GM12873 (cell line): ENCODE measurements at regions not wholly inside any gene's neighbourhood (a gene's known extent, or its start where the extent isn't known, plus 50 kb on each side); places are given as distances from the start of the nearest gene placed in this dataset.

Experiments used
- CTCF ChIP-seq: IDR thresholded peaks from 2 replicates; pipeline ENCODE4 v1.5.1; 2012; ENCODE audit warnings: low read depth, mild to moderate bottlenecking, moderate library complexity, low read length, control low read depth; ENCODE audit not compliant: insufficient read depth; ENCODE audit errors: missing control alignments

DNA sequence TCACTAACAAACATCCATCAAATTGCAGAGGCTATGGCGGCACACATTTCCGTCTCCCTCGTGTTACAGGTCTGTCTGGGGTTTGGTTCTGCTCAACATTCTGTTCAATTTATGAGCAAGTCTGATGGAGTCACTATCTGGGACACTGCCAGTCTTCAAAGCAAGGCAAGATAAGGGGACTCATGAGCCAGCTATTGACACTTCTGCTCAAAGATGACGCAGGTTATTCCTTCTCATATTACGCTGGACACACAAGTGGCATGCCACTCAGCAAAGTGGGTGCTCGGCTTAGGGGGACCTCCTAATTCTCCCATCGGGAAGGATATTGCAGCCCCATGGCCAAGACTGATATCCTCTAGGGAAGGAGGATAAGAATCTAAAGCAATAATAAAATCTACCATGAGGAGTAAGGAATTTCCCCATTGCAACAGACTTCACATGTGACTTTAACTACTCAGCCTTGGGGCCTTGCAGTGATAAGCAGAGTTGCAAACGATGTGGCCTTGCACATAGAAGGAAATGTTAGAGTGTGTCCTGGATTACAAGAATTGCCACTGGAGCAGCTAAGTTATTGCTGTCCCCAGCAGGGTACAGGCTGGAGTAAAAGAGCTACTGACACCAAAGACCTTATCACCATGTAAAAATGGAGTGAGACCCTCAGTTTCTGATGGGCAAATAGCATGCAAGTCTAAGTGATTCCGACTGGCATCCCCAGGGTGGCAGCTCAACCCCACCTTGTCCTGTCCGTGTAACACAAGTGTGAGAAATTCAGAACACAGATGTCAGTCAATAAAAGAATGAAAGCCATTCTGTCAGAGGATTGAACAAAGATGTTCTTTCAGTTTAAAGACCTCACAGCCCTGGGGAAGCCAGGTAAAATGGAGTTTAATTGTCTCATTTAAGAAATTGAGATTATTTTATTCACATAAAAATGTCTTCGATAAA lies 306.1 kb downstream of the IRS2 start:
- TF ChIP-seq CTCF, result no peak

DNA sequence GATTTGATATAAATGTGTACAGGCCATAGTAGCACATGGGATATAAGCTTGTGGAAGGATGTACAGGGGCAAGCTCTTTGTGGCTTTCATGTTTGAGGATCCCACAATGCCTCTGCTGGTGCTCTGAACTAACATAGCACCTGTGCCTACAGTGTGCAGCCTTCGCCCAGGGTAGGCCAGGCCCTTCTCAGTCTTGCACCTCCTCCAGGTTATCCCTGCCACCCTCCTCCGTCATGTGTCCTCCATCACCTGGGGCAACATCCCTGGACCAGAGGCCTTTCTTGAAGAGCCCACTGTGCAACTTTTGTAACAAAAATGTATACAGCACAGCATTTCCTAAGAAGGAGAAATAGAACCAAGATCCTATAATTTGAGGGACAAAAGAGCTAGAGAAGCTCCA lies 306.8 kb downstream of the IRS2 start:
- TF ChIP-seq CTCF, result no peak

- no peak for TF ChIP-seq CTCF
Observed at GRCh38 chr13:109476001-109476400, 310.4 kb downstream of the IRS2 start.

DNA sequence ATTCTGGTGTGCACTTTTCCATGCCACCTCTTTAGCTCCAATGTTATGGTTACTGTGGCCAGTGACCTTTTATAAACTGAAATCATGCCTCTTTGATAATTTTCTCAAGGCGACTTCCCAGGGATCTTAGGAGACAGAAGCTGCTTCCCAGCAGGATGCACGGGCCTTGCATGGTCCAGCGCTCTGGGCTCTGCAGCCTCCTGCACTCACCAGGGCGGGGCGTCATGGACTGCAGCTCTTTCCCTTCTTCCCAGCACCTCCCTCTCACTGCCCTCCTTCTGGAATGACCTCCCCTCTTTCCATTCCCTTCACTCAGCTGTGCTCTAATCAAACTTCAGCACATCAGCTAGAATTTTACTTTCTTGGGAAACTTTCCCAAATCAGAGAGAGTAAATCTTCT lies 318.3 kb downstream of the IRS2 start:
- TF ChIP-seq CTCF, result no peak

GRCh38 chr13:109465148-109465547 lies 321.2 kb downstream of the IRS2 start:
- no peak for TF ChIP-seq CTCF

DNA sequence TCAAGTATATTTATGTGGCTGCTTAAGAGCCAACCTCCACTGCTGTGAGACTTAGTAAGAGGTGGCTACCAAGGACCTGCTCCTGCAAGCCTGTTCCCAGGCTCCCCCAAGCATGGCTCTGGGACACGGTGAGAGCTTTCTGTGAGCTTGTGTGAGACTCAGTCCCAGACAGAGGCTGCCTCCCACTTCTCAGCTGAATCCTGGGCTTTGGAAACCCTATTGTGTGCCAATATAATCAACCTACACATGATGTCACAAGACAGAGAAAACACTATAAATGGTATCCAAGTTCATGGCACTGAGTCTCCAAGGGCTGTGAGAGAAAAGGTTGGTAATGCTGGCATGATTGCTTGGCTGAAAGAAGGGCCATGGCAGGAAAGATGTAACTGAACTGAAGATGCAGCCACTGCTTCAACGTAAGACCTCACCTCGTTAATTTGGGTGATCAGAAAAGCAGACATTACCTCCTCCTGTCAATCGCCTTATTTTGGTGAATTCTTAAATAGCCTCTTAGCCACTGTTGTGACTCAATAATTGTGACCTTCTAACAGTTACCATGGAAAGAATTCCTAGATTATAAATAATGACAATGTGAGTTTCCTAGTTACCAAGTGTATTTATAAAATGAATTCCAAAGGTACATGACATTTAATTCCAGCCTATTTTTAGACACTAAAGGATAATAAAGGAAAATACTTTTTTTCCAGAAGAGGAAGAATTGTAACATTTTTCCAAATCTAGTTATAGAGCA lies 332.0 kb downstream of the IRS2 start:
- no peak for TF ChIP-seq CTCF

GRCh38 chr13:109451726-109452125 lies 334.7 kb downstream of the IRS2 start:
- no peak for TF ChIP-seq CTCF
